Muscle of leg (tissue), 3 donors: ENCODE measurements at regions not wholly inside any gene's neighbourhood (a gene's known extent, or its start where the extent isn't known, plus 50 kb on each side); places are given as distances from the start of the nearest gene placed in this dataset.
"Not testable (repeated sequence)": the region's sequence is repeated elsewhere in the genome, so short reads cannot be mapped to it uniquely, and the experiment has no call there.

ENCODE experiments used
- DNase-seq: peaks from one replicate; pipeline ENCODE4 v3.0.0; 2013
- H3K27ac ChIP-seq: one replicate; pipeline ENCODE4 v1.5.1; 2013; ENCODE audit warnings: mild to moderate bottlenecking, low read length, control low read depth
- H3K27me3 ChIP-seq: one replicate; pipeline ENCODE4 v1.6.1; 2013; ENCODE audit warnings: low read length; ENCODE audit not compliant: control insufficient read depth, insufficient read depth
- H3K36me3 ChIP-seq: one replicate; pipeline ENCODE4 v1.6.1; 2013; ENCODE audit warnings: low read length; ENCODE audit not compliant: control insufficient read depth, insufficient read depth
- H3K4me1 ChIP-seq: one replicate; pipeline ENCODE4 v1.6.1; 2013; ENCODE audit warnings: low read length; ENCODE audit not compliant: control insufficient read depth, insufficient read depth
- H3K4me3 ChIP-seq: one replicate; pipeline ENCODE4 v1.5.1; 2013; ENCODE audit warnings: low read length, control low read depth
- H3K9me3 ChIP-seq: replicated peaks from 2 replicates; pipeline ENCODE4 v1.6.1; 2013; ENCODE audit warnings: low read depth, low read length; ENCODE audit not compliant: control insufficient read depth
- WGBS: methylation state at CpG from one replicate; pipeline ENCODE4 v1.1.5; 2013; ENCODE audit warnings: missing lambda C conversion rate; ENCODE audit not compliant: insufficient coverage; 5-methylcytosine and 5-hydroxymethylcytosine counted together

GRCh38 chr6:106788761-106789160 lies 159.4 kb downstream of the QRSL1 start:
- 76% methylated on average over 2 of the region's 2 CpGs for WGBS
- H3K27me3 ChIP-seq, result peaks cover 18% of the 10 kb centered on the region
- H3K27ac ChIP-seq, result no peak overlapping the region

GRCh38 chr6:106787327-106788196 lies 158.2 kb downstream of the QRSL1 start:
- peaks cover 6% of the 10 kb centered on the region for H3K4me1 ChIP-seq
- H3K27ac ChIP-seq, result no peak overlapping the region
- DNase-seq, result no peak
- no peaks in the 10 kb centered on the region for H3K9me3 ChIP-seq
- peaks cover 17% of the 10 kb centered on the region for H3K27me3 ChIP-seq
- no peaks in the 10 kb centered on the region for H3K36me3 ChIP-seq
- 84% methylated on average over 6 of the region's 11 CpGs for WGBS
- no peak overlapping the region for H3K4me3 ChIP-seq

More at GRCh38 chr6:106788761-106789160, 159.4 kb downstream of the QRSL1 start:
- Histone ChIP-seq H3K4me1 (peaks cover 6% of the 10 kb centered on the region), H3K36me3 (no peaks in the 10 kb centered on the region), H3K9me3 (no peaks in the 10 kb centered on the region), H3K4me3 (no peak overlapping the region)
- no peak for DNase-seq

- no peaks in the 10 kb centered on the region for H3K36me3 ChIP-seq
- H3K4me3 ChIP-seq, result no peak overlapping the region
- WGBS, result 84% methylated on average over 2 of the region's 4 CpGs
- no peaks in the 10 kb centered on the region for H3K9me3 ChIP-seq
- no peak overlapping the region for H3K27ac ChIP-seq
- H3K27me3 ChIP-seq, result peaks cover 11% of the 10 kb centered on the region
- no peak for DNase-seq
- peaks cover 3% of the 10 kb centered on the region for H3K4me1 ChIP-seq
Measured at GRCh38 chr6:106785298-106785697, 155.9 kb downstream of the QRSL1 start.

GRCh38 chr6:106783640-106784566 lies 154.5 kb downstream of the QRSL1 start:
- Histone ChIP-seq H3K4me1 (no peaks in the 10 kb centered on the region), H3K9me3 (no peaks in the 10 kb centered on the region), H3K27me3 (peaks cover 10% of the 10 kb centered on the region), H3K4me3 (no peak overlapping the region), H3K27ac (no peak overlapping the region), H3K36me3 (no peaks in the 10 kb centered on the region)
- WGBS, result no CpG with 5 or more reads among the region's 3 CpGs
- DNase-seq, result no peak

- Histone ChIP-seq H3K27ac (no peak overlapping the region), H3K9me3 (no peaks in the 10 kb centered on the region), H3K36me3 (no peaks in the 10 kb centered on the region), H3K4me3 (no peak overlapping the region), H3K4me1 (no peaks in the 10 kb centered on the region), H3K27me3 (peaks cover 2% of the 10 kb centered on the region)
- 70% methylated on average over 9 of the region's 13 CpGs for WGBS
- DNase-seq, result no peak
Measured at GRCh38 chr6:106782536-106783285, 153.3 kb downstream of the QRSL1 start.

GRCh38 chr6:106779552-106779951 lies 150.2 kb downstream of the QRSL1 start:
- H3K36me3 ChIP-seq, H3K27ac ChIP-seq, H3K4me1 ChIP-seq, H3K4me3 ChIP-seq, H3K9me3 ChIP-seq, H3K27me3 ChIP-seq, DNase-seq: not testable (repeated sequence)

GRCh38 chr6:106778943-106779342 lies 149.6 kb downstream of the QRSL1 start:
- 86% methylated on average over 2 of the region's 2 CpGs for WGBS
- no peaks in the 10 kb centered on the region for H3K36me3 ChIP-seq

GRCh38 chr6:106773996-106774629 lies 144.7 kb downstream of the QRSL1 start:
- H3K4me3 ChIP-seq, result no peak overlapping the region
- no peak overlapping the region for H3K27ac ChIP-seq
- H3K27me3 ChIP-seq, result no peaks in the 10 kb centered on the region
- H3K4me1 ChIP-seq, result peaks cover 16% of the 10 kb centered on the region
- peaks cover 12% of the 10 kb centered on the region for H3K9me3 ChIP-seq
- no peaks in the 10 kb centered on the region for H3K36me3 ChIP-seq
- DNase-seq, result peak; percentile 81
- WGBS, result 43% methylated on average over 5 of the region's 8 CpGs

More at GRCh38 chr6:106778943-106779342, 149.6 kb downstream of the QRSL1 start:
- no peak overlapping the region for H3K27ac ChIP-seq
- H3K4me1 ChIP-seq, result peaks cover 5% of the 10 kb centered on the region
- H3K27me3 ChIP-seq, result peaks cover 2% of the 10 kb centered on the region
- H3K9me3 ChIP-seq, result no peaks in the 10 kb centered on the region
- no peak overlapping the region for H3K4me3 ChIP-seq
- no peak for DNase-seq

GRCh38 chr6:106773522-106773921 lies 144.1 kb downstream of the QRSL1 start:
- no peaks in the 10 kb centered on the region for H3K36me3 ChIP-seq
- peaks cover 16% of the 10 kb centered on the region for H3K4me1 ChIP-seq
- peak; percentile 50 for DNase-seq
- no peak overlapping the region for H3K4me3 ChIP-seq
- WGBS, result 10% methylated on average over 2 of the region's 3 CpGs
- H3K27ac ChIP-seq, result no peak overlapping the region
- H3K9me3 ChIP-seq, result peaks cover 12% of the 10 kb centered on the region
- H3K27me3 ChIP-seq, result no peaks in the 10 kb centered on the region
